GM20000 (cell line): ENCODE measurements at regions not wholly inside any gene's neighbourhood (a gene's known extent, or its start where the extent isn't known, plus 50 kb on each side); places are given as distances from the start of the nearest gene placed in this dataset.

Source experiments
- DNase-seq: peaks from one replicate; pipeline ENCODE4 v3.0.0; 2012; ENCODE audit warnings: low spot score
- TF ChIP-seq, protein P1 (sequence below): IDR thresholded peaks from 2 replicates; pipeline ENCODE4 v1.5.1; 2012; ENCODE audit warnings: mild to moderate bottlenecking, control low read depth; ENCODE audit errors: extremely low read depth, missing control alignments

DNA sequence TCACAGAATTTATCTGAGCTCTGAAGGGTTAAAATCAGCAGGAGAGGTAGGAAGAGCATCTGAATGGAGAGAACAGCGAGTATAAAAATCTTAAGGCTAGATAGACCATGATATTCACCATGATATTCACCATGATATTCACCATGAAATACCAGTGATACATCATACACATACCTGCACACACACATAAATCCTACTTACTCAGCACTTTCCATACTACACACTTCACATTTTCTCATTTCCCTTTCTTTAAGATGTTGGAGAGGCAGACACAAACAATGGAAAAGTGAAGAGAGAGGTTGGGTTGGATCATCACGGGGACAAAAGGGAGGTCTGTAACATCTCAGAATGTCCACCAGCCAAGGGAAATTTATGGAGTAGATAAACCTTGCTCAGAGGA is 66.4 kb upstream of the ATP10B start:
- DNase-seq, result no peak
- TF ChIP-seq, protein P1, sequence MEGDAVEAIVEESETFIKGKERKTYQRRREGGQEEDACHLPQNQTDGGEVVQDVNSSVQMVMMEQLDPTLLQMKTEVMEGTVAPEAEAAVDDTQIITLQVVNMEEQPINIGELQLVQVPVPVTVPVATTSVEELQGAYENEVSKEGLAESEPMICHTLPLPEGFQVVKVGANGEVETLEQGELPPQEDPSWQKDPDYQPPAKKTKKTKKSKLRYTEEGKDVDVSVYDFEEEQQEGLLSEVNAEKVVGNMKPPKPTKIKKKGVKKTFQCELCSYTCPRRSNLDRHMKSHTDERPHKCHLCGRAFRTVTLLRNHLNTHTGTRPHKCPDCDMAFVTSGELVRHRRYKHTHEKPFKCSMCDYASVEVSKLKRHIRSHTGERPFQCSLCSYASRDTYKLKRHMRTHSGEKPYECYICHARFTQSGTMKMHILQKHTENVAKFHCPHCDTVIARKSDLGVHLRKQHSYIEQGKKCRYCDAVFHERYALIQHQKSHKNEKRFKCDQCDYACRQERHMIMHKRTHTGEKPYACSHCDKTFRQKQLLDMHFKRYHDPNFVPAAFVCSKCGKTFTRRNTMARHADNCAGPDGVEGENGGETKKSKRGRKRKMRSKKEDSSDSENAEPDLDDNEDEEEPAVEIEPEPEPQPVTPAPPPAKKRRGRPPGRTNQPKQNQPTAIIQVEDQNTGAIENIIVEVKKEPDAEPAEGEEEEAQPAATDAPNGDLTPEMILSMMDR, result no peak

GRCh38 chr5:160906090-160906489 is 54.1 kb upstream of the ATP10B start:
- DNase-seq, result no peak
- TF ChIP-seq, protein P1, result no peak

DNA sequence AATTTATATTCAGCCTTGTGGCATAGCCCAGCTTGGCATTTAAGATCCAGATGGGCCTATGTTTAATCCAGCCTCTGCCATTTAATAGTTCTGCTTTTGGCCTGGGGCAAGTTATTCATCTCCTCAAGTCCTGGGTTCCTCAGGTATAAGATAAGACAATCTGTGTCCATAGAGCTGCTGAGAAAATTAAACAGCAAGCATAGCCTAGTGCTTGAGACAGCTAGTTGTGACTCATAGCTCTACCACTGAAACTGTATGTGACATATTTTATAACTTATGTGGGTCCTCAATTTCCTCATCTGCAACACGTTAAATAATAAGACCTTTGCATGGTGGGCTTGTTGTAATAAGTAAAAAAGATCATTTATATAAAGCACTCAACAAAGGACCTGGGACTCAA is 53.3 kb upstream of the ATP10B start:
- TF ChIP-seq, protein P1, result no peak
- no peak for DNase-seq

DNA sequence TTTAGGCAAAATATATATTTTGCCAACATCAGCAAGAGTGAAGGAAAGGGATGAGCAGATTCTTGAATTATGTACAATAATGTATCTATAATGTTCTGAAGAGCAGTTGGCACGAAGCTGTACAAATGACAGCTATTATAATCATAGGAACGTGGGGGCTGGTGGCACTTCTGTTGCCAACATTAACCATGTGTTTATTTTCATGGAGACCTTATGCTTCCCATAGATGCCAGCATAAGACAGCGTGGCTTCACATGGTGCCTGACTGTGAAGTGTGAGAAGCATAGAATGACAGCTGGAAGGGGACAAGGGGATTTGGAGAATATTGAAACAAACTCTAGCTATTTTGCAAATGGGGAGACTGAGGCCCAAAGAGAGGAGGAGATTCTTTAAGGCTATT is 52.6 kb upstream of the ATP10B start:
- no peak for DNase-seq
- TF ChIP-seq, protein P1, result no peak

DNA sequence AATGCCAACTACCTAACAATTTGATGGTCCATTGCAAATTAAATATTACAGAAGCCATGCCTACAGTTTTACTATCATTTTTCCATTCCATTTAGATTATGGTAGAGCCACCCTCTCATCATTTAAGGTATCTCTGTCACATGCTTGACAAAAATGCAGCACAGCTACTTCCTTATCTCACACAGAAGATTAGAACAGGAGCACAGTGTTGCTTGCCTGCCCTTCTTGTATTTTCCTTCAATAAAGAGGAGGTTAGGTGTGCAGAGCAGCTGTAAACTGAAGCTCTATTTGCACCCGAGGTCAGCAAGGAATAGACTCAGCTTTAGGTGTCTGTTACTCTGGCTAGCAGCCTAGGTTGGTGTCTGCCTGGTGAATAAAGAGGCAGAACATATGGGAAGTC is 51.5 kb upstream of the ATP10B start:
- no peak for DNase-seq
- TF ChIP-seq, protein P1, result no peak

- TF ChIP-seq, protein P1, result no peak
- no peak for DNase-seq
These were observed 51.1 kb upstream of the ATP10B start for GRCh38 chr5:160903076-160903475.
